Trophoblast cell (in vitro differentiated cells and primary cell): ENCODE measurements at regions not wholly inside any gene's neighbourhood (a gene's known extent, or its start where the extent isn't known, plus 50 kb on each side); places are given as distances from the start of the nearest gene placed in this dataset.

Experiments
- DNase-seq, 2 donors: peaks; one replicate each; pipeline ENCODE4 v3.0.0-alpha.2; 2016
- H2AFZ ChIP-seq: 2 replicates; pipeline ENCODE4 v1.6.1; 2013; ENCODE audit warnings: low read length, moderate library complexity, mild to moderate bottlenecking; ENCODE audit not compliant: insufficient read depth, poor library complexity
- H2AK5ac ChIP-seq: 2 replicates; pipeline ENCODE4 v1.6.1; 2013; ENCODE audit warnings: mild to moderate bottlenecking, low read length
- H2BK120ac ChIP-seq: 2 replicates; pipeline ENCODE4 v1.6.1; 2013; ENCODE audit warnings: low read length, mild to moderate bottlenecking, moderate library complexity; ENCODE audit not compliant: insufficient read depth, poor library complexity
- H2BK12ac ChIP-seq: 2 replicates; pipeline ENCODE4 v1.6.1; 2013; ENCODE audit warnings: mild to moderate bottlenecking, low read length, moderate library complexity
- H2BK5ac ChIP-seq: 2 replicates; pipeline ENCODE4 v1.6.1; 2013; ENCODE audit warnings: low read length, low read depth, moderate library complexity, mild to moderate bottlenecking; ENCODE audit not compliant: poor library complexity
- H3K14ac ChIP-seq: 2 replicates; pipeline ENCODE4 v1.6.1; 2013; ENCODE audit warnings: mild to moderate bottlenecking, low read length
- H3K18ac ChIP-seq: 2 replicates; pipeline ENCODE4 v1.6.1; 2013; ENCODE audit warnings: mild to moderate bottlenecking, low read length
- H3K23ac ChIP-seq: 2 replicates; pipeline ENCODE4 v1.6.1; 2013; ENCODE audit warnings: low read length
- H3K27ac ChIP-seq: 2 replicates; pipeline ENCODE4 v1.5.1; 2013; ENCODE audit warnings: low read depth, mild to moderate bottlenecking, inconsistent platforms, low read length, moderate library complexity
- H3K27me3 ChIP-seq: 2 replicates; pipeline ENCODE4 v1.6.1; 2013; ENCODE audit warnings: inconsistent platforms, mild to moderate bottlenecking, low read length, moderate library complexity; ENCODE audit not compliant: insufficient read depth
- H3K36me3 ChIP-seq, 2 experiments: 1 replicate in 1 of 2; 2 replicates in 1 of 2; pipeline ENCODE4 v1.6.1; 2013; ENCODE audit warnings: low read length in 2 of 2, mild to moderate bottlenecking in 2 of 2, moderate library complexity in 1 of 2; ENCODE audit not compliant: insufficient read depth in 2 of 2, control insufficient read depth in 1 of 2
- H3K4ac ChIP-seq: 2 replicates; pipeline ENCODE4 v1.6.1; 2013; ENCODE audit warnings: low read depth, mild to moderate bottlenecking, low read length, moderate library complexity
- H3K4me1 ChIP-seq, 2 experiments: 1 replicate in 1 of 2; 2 replicates in 1 of 2; pipeline ENCODE4 v1.6.1; 2013; ENCODE audit warnings: low read length in 2 of 2, mild to moderate bottlenecking in 2 of 2, moderate library complexity in 1 of 2; ENCODE audit not compliant: insufficient read depth in 2 of 2, control insufficient read depth in 1 of 2
- H3K4me2 ChIP-seq: 2 replicates; pipeline ENCODE4 v1.6.1; 2013; ENCODE audit warnings: inconsistent platforms, mild to moderate bottlenecking, low read length, moderate library complexity
- H3K4me3 ChIP-seq: 2 replicates; pipeline ENCODE4 v1.5.1; 2013; ENCODE audit warnings: mild to moderate bottlenecking, low read depth, low read length, inconsistent platforms
- H3K79me1 ChIP-seq: one replicate; pipeline ENCODE4 v1.6.1; 2013; ENCODE audit warnings: low read length
- H3K79me2 ChIP-seq: 2 replicates; pipeline ENCODE4 v1.6.1; 2013; ENCODE audit warnings: low read length, mild to moderate bottlenecking; ENCODE audit not compliant: control insufficient read depth, insufficient read depth, poor library complexity
- H3K9ac ChIP-seq: 2 replicates; pipeline ENCODE4 v1.6.1; 2013; ENCODE audit warnings: mild to moderate bottlenecking, low read length
- H3K9me3 ChIP-seq: 2 replicates; pipeline ENCODE4 v1.6.1; 2013; ENCODE audit warnings: low read depth, mild to moderate bottlenecking, control low read depth, inconsistent platforms, low read length; ENCODE audit not compliant: insufficient read depth
- H4K12ac ChIP-seq: 2 replicates; pipeline ENCODE4 v1.6.1; 2013; ENCODE audit warnings: low read depth, mild to moderate bottlenecking, low read length, moderate library complexity
- H4K8ac ChIP-seq: 2 replicates; pipeline ENCODE4 v1.6.1; 2013; ENCODE audit warnings: low read depth, mild to moderate bottlenecking, low read length, moderate library complexity
- H4K91ac ChIP-seq: one replicate; pipeline ENCODE4 v1.6.1; 2013; ENCODE audit warnings: low read depth, mild to moderate bottlenecking, low read length, moderate library complexity
- WGBS: extraction: QIAGEN DNeasy Blood & Tissue Kit; methylation state at CpG from one replicate; pipeline ENCODE4 v1.1.7; 2013; ENCODE audit warnings: missing lambda C conversion rate; ENCODE audit not compliant: insufficient read length, insufficient coverage; ENCODE audit errors: extremely low coverage; 5-methylcytosine and 5-hydroxymethylcytosine counted together

DNA sequence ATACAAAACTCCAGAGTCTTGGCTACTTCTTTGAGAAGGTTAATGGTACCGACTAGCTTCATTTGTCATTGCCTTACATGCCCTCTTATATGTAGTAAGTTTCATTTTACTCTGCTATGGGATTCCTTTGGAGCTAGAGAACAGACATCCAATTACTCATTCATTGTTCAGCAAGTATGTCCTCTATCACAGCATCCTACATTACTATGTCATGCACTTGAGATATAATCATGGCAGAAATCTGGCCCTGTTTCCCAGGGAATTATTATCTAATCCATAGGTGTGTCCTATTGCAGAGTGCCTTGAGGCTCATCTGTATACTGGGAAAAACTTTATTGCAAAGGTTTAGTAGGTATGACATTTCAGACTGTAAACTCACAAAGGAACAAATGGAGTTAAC is 333.1 kb upstream of the NECTIN3 start:
- no peak overlapping the region for H4K12ac ChIP-seq
- H3K4me1 ChIP-seq = no peaks in the 10 kb centered on the region
- H3K4me2 ChIP-seq = no peak overlapping the region
- no peak overlapping the region for H2AK5ac ChIP-seq
- no peak overlapping the region for H2BK5ac ChIP-seq
- no peak overlapping the region for H2AFZ ChIP-seq
- H3K14ac ChIP-seq = no peak overlapping the region
- no peak overlapping the region for H4K91ac ChIP-seq
- H3K4ac ChIP-seq = no peak overlapping the region
- no peak overlapping the region for H2BK12ac ChIP-seq
- H3K27me3 ChIP-seq = no peaks in the 10 kb centered on the region
- no peak overlapping the region for H4K8ac ChIP-seq
- DNase-seq = peak; percentile 23 to 25
- no peak overlapping the region for H3K23ac ChIP-seq
- H2BK120ac ChIP-seq = no peak overlapping the region
- H3K36me3 ChIP-seq = no peaks in the 10 kb centered on the region
- no peaks in the 10 kb centered on the region for H3K79me1 ChIP-seq
- H3K27ac ChIP-seq = no peak overlapping the region
- H3K18ac ChIP-seq = no peak overlapping the region
- H3K4me3 ChIP-seq = no peak overlapping the region
- H3K9me3 ChIP-seq = no peaks in the 10 kb centered on the region
- WGBS = no CpG with 5 or more reads among the region's 1 CpG
- no peaks in the 10 kb centered on the region for H3K79me2 ChIP-seq
- H3K9ac ChIP-seq = no peak overlapping the region

DNA sequence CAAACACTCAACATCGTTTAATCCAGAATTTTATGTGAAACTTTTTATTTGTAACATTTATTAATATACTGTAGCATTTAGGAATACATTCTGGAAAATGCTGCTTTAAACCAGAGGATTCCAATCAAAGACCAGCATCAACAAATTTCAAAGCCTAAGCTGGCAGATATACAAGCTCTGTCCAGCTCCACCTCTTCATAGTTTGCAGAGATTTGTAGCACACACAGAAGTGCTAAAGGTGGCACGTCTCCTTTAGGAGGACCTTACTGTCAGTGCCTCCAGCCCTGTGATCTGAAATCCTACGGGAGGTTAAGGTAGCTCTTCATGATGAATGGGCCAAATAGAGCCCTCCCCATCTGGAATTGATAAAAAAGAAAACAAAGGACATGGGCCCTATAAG is 329.7 kb upstream of the NECTIN3 start:
- no CpG with 5 or more reads among the region's 3 CpGs for whole genome bisulfite sequencing

DNA sequence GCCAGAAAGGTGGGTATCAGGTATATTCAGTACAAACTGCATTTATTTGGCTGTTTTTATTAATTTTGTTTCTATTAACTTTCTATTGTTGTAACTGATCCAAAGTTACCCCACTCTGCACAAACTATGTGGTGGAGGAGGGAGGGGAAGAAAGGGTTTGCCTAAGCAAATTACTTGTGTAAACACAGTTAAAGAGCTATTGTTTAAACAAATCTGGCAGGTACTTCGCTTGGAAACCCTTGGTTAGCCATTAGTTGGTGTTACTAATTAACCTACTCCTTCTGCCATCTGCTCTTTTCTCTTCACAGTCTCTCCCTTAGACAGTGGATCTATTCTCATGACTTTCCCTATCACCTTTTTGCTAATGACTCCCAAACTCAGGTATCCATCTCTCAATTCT is 328.4 kb upstream of the NECTIN3 start:
- H3K4me1 ChIP-seq = no peaks in the 10 kb centered on the region
- H4K91ac ChIP-seq = no peak overlapping the region
- no peak overlapping the region for H3K4me3 ChIP-seq
- H2BK5ac ChIP-seq = no peak overlapping the region
- H3K4me2 ChIP-seq = no peak overlapping the region
- H3K27ac ChIP-seq = no peak overlapping the region
- H3K4ac ChIP-seq = no peak overlapping the region
- no peaks in the 10 kb centered on the region for H3K9me3 ChIP-seq
- H3K9ac ChIP-seq = no peak overlapping the region
- H4K12ac ChIP-seq = no peak overlapping the region
- no peaks in the 10 kb centered on the region for H3K36me3 ChIP-seq
- H3K14ac ChIP-seq = no peak overlapping the region
- no peak overlapping the region for H4K8ac ChIP-seq
- no peaks in the 10 kb centered on the region for H3K79me1 ChIP-seq
- no CpG with 5 or more reads among the region's 1 CpG for WGBS
- H3K79me2 ChIP-seq = no peaks in the 10 kb centered on the region
- H2BK120ac ChIP-seq = no peak overlapping the region
- H2AK5ac ChIP-seq = no peak overlapping the region
- H3K23ac ChIP-seq = no peak overlapping the region
- no peak overlapping the region for H2AFZ ChIP-seq
- H2BK12ac ChIP-seq = no peak overlapping the region
- no peak for DNase-seq
- no peaks in the 10 kb centered on the region for H3K27me3 ChIP-seq
- no peak overlapping the region for H3K18ac ChIP-seq

More for the DNA sequence above, 329.7 kb upstream of the NECTIN3 start:
- Histone ChIP-seq H3K9ac (no peak overlapping the region), H3K4me3 (no peak overlapping the region), H2AFZ (no peak overlapping the region), H4K12ac (no peak overlapping the region), H4K91ac (no peak overlapping the region), H3K36me3 (no peaks in the 10 kb centered on the region), H2BK120ac (no peak overlapping the region), H3K4ac (no peak overlapping the region), H2BK12ac (no peak overlapping the region), H3K18ac (no peak overlapping the region), H3K23ac (no peak overlapping the region), H3K27me3 (no peaks in the 10 kb centered on the region), H3K14ac (no peak overlapping the region), H3K4me2 (no peak overlapping the region), H3K9me3 (no peaks in the 10 kb centered on the region), H2BK5ac (no peak overlapping the region), H3K27ac (no peak overlapping the region), H3K79me1 (no peaks in the 10 kb centered on the region), H3K4me1 (no peaks in the 10 kb centered on the region), H4K8ac (no peak overlapping the region), H3K79me2 (no peaks in the 10 kb centered on the region), H2AK5ac (no peak overlapping the region)
- DNase-seq = no peak

DNA sequence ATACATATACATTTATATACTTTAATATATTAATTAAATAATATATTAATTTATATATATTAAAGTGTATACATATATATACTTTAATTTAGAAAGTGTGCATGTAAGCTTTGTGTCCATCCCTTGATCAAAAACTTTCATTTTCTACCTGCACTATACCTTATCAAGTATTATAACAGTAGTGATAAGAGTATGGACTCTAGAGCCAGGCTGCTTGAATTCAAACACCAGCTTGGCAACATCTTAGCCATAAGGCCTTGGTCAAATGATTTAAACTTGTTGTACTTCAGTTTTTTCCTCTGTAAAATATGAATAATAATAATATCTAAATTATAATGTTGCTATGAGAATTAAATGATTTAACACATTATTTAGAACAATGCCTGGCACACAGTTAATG is 327.6 kb upstream of the NECTIN3 start:
- H3K4me1 ChIP-seq = peaks cover under 1% of the 10 kb centered on the region in 2 experiments
- no peaks in the 10 kb centered on the region for H3K27me3 ChIP-seq
- H3K27ac ChIP-seq = no peak overlapping the region
- H3K9me3 ChIP-seq = no peaks in the 10 kb centered on the region
- H4K12ac ChIP-seq = no peak overlapping the region
- no peaks in the 10 kb centered on the region for H3K36me3 ChIP-seq
- no peak overlapping the region for H3K9ac ChIP-seq
- H2BK12ac ChIP-seq = no peak overlapping the region
- H3K23ac ChIP-seq = no peak overlapping the region
- no peak overlapping the region for H2AK5ac ChIP-seq
- H2AFZ ChIP-seq = no peak overlapping the region
- no peak overlapping the region for H2BK5ac ChIP-seq
- H3K18ac ChIP-seq = no peak overlapping the region
- no peak overlapping the region for H3K4ac ChIP-seq
- H3K4me3 ChIP-seq = no peak overlapping the region
- no peak overlapping the region for H4K8ac ChIP-seq
- H2BK120ac ChIP-seq = no peak overlapping the region
- no peaks in the 10 kb centered on the region for H3K79me1 ChIP-seq
- H3K4me2 ChIP-seq = no peak overlapping the region
- no peak overlapping the region for H4K91ac ChIP-seq
- DNase-seq = no peak
- no peaks in the 10 kb centered on the region for H3K79me2 ChIP-seq
- H3K14ac ChIP-seq = no peak overlapping the region
